ENCODE measurements at regions not wholly inside any gene's neighbourhood (a gene's known extent, or its start where the extent isn't known, plus 50 kb on each side); places are given as distances from the start of the nearest gene placed in this dataset.

DNA sequence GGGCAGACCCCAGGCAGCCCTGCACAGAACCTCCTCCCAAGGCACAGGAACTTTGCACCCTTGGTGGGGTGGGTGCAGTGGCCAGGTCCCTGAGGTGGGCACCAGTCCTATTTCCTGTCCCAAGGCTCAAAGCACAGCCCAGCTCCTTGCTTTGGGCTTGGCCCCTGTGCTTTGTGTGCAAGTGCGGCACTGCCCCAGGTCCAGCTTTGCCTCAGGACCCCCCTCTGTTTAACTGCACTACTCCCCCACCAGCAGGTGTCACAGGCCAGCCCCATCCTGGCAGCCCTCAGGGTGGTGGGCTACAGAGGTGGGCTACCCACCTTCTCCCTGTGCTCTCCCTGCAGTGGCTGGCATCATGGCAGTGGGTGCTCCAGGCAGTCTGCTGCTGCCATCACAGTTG, 2469.0 kb downstream of the PCDH7 start:
- no peaks in the 10 kb centered on the region for H3K4me1 ChIP-seq
- intact Hi-C loops (cut with DNase I): no loop called here
- ATAC-seq (peak; percentile 39), DNase-seq (no peak)
- no peaks in the 10 kb centered on the region for H3K9me3 ChIP-seq
- no peak overlapping the region for H3K4me3 ChIP-seq
- no peaks in the 10 kb centered on the region for H3K27me3 ChIP-seq
- no peaks in the 10 kb centered on the region for H3K36me3 ChIP-seq
- no peak overlapping the region for H3K27ac ChIP-seq
- TF ChIP-seq, protein P1, sequence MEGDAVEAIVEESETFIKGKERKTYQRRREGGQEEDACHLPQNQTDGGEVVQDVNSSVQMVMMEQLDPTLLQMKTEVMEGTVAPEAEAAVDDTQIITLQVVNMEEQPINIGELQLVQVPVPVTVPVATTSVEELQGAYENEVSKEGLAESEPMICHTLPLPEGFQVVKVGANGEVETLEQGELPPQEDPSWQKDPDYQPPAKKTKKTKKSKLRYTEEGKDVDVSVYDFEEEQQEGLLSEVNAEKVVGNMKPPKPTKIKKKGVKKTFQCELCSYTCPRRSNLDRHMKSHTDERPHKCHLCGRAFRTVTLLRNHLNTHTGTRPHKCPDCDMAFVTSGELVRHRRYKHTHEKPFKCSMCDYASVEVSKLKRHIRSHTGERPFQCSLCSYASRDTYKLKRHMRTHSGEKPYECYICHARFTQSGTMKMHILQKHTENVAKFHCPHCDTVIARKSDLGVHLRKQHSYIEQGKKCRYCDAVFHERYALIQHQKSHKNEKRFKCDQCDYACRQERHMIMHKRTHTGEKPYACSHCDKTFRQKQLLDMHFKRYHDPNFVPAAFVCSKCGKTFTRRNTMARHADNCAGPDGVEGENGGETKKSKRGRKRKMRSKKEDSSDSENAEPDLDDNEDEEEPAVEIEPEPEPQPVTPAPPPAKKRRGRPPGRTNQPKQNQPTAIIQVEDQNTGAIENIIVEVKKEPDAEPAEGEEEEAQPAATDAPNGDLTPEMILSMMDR (IDR thresholded peaks at IDR 0.05): no peak

DNA sequence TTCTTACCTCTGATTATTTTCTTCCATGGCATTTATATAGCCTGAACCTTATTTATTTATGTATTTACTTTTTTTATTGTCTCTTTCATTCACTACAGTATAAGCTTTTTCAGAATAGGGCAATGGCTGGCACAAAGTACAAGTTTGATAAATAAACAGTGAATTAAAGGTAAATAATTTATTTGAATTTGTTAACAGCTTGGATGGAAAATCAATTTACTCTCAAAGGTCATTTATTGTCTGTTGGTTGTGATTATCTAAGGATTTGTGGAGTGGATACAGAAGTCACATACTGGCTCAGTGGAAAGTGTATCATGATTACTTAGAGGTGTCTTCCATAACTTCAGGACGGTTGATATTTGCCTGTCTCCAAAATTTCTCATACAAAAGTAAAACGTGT, 2472.9 kb downstream of the PCDH7 start:
- intact Hi-C loops (cut with DNase I): no loop called here
- no peak for ATAC-seq
- H3K27ac ChIP-seq: no peak overlapping the region
- H3K9me3 ChIP-seq: no peaks in the 10 kb centered on the region
- no peaks in the 10 kb centered on the region for H3K4me1 ChIP-seq
- no peak overlapping the region for H3K4me3 ChIP-seq
- DNase-seq: no peak
- no peaks in the 10 kb centered on the region for H3K36me3 ChIP-seq
- H3K27me3 ChIP-seq: no peaks in the 10 kb centered on the region
- TF ChIP-seq, protein P1 (IDR thresholded peaks at IDR 0.05): no peak

DNA sequence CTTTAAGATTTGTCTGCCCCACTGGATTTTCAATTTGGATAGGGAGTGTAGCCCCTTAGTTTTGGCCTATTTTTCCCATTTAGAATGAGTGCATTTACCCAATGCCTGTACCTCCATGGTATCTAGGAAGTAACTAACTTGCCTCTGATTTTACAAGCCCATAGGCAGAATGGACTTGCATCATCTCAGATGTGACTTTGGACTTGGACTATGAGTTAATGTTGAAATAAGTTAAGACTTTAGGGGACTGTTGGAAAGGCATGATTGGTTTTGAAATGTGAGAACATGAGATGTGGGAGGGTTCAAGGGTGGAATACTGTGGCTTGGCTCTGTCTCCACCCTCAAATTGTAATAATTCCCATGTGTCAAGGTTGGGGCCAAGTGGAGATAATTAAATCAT, 2480.2 kb downstream of the PCDH7 start:
- no peak for DNase-seq
- Histone ChIP-seq H3K36me3 (no peaks in the 10 kb centered on the region), H3K27me3 (no peaks in the 10 kb centered on the region), H3K9me3 (no peaks in the 10 kb centered on the region), H3K4me3 (no peak overlapping the region), H3K4me1 (no peaks in the 10 kb centered on the region), H3K27ac (no peak overlapping the region)
- TF ChIP-seq, protein P1 (IDR thresholded peaks at IDR 0.05): no peak
- intact Hi-C loops (cut with DNase I): no loop called here
- ATAC-seq: no peak

DNA sequence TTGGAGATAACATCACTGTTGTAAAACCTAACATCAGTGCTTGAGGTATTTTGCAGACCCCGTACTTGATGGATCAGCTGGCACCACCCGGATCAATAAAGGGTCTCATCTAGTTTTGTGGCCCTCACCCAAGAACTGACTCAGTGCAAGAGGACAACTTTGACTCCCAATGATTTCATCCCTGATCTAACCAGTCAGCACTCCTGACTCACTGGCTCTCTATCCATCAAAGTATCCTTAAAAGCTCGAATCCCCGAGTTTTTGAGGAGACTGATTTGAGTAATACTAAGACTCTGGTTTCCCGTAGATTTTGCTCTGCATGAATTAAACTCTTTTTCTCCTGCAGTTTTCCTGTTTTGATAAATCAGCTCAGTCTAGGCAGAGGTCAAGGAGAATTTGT, 2498.1 kb downstream of the PCDH7 start:
- no peak overlapping the region for H3K4me3 ChIP-seq
- H3K27me3 ChIP-seq: no peaks in the 10 kb centered on the region
- no peaks in the 10 kb centered on the region for H3K36me3 ChIP-seq
- DNase-seq (no peak), ATAC-seq (no peak)
- no peak overlapping the region for H3K27ac ChIP-seq
- TF ChIP-seq, protein P1 (IDR thresholded peaks at IDR 0.05): no peak
- H3K4me1 ChIP-seq: no peaks in the 10 kb centered on the region
- H3K9me3 ChIP-seq: no peaks in the 10 kb centered on the region
- intact Hi-C loops (cut with DNase I): no loop called here

DNA sequence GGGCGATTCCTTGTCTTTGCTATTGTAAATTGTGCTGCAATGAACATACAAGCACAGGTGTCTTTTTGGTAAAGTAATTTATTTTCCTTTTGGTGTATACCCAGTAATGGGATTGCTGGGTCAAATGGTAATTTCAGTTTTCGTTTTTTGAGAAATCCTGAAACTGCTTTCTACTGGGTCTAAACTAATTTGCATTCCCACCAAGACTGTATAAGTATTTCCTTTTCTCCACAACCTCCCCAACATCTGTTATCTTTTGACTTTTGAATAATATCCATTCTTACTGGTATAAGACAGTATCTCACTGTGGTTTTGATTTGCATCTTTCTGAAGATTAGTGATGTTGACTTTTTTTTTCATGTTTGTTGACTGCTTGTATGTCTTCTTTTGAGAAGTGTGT, 2506.0 kb downstream of the PCDH7 start:
- intact Hi-C loops (cut with DNase I): no loop called here
- no peak for DNase-seq
- Histone ChIP-seq H3K9me3 (no peaks in the 10 kb centered on the region), H3K27me3 (no peaks in the 10 kb centered on the region), H3K4me1 (no peaks in the 10 kb centered on the region), H3K4me3 (no peak overlapping the region), H3K36me3 (no peaks in the 10 kb centered on the region), H3K27ac (no peak overlapping the region)
- TF ChIP-seq, protein P1 (IDR thresholded peaks at IDR 0.05): no peak
- ATAC-seq: no peak

DNA sequence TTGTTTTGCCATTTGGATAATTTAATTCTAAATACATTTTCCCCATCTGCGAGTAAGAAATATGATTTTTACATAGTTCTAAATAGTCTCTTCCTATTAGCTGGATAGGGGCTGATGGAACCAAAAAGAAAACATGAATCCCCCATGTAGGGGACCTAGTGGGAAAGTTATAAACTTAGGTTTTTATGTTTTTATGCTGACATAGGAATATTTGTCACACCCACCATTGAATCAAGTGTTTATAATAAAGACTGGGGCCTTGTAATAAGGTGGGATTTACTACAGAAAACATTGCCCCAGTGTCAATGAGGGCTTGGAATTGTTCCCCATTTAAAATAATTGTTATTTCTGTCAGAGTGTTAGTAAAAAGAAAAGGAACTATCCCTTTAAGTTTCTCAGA, 2506.6 kb downstream of the PCDH7 start:
- Histone ChIP-seq H3K27me3 (no peaks in the 10 kb centered on the region), H3K36me3 (no peaks in the 10 kb centered on the region), H3K27ac (no peak overlapping the region), H3K9me3 (no peaks in the 10 kb centered on the region), H3K4me3 (no peak overlapping the region), H3K4me1 (no peaks in the 10 kb centered on the region)
- intact Hi-C loops (cut with DNase I): no loop called here
- ATAC-seq: no peak
- no peak for DNase-seq
- TF ChIP-seq, protein P1 (IDR thresholded peaks at IDR 0.05): no peak
